NK-92 treated with Interleukin-12 subunit alpha and Interleukin-12 subunit beta, amount 100 ng/mL, for 24 hours (cell line): ENCODE measurements at regions not wholly inside any gene's neighbourhood (a gene's known extent, or its start where the extent isn't known, plus 50 kb on each side); places are given as distances from the start of the nearest gene placed in this dataset.
"Not testable (repeated sequence)": the region's sequence is repeated elsewhere in the genome, so short reads cannot be mapped to it uniquely, and the experiment has no call there.

Source experiments
- DNase-seq: peaks from one replicate; lab custom pipeline; 2025; lab: John Stamatoyannopoulos, UW

- no peak for DNase-seq
These were observed 184.0 kb downstream of the FCRL5 start for GRCh38 chr1:157368363-157368762.

GRCh38 chr1:157367870-157368269, 184.4 kb downstream of the FCRL5 start:
- no peak for DNase-seq

- DNase-seq, result no peak
These were observed 185.1 kb downstream of the FCRL5 start for GRCh38 chr1:157367091-157367739.

GRCh38 chr1:157364612-157365011, 187.7 kb downstream of the FCRL5 start:
- DNase-seq, result no peak

- DNase-seq, result no peak
These were observed 188.6 kb downstream of the FCRL5 start for GRCh38 chr1:157363660-157364140.

- no peak for DNase-seq
These were observed 192.3 kb downstream of the FCRL5 start for GRCh38 chr1:157360023-157360390.

- no peak for DNase-seq
These were observed 192.8 kb downstream of the FCRL5 start for GRCh38 chr1:157359314-157360022.

- no peak for DNase-seq
These were observed 195.2 kb downstream of the FCRL5 start for GRCh38 chr1:157357111-157357510.

- DNase-seq, result no peak
These were observed 195.7 kb downstream of the FCRL5 start for GRCh38 chr1:157356601-157357000.

GRCh38 chr1:157353546-157353945, 198.8 kb downstream of the FCRL5 start:
- DNase-seq, result no peak

- no peak for DNase-seq
These were observed 199.4 kb downstream of the FCRL5 start for GRCh38 chr1:157352817-157353408.

- DNase-seq, result no peak
These were observed 200.1 kb downstream of the FCRL5 start for GRCh38 chr1:157352216-157352615.

- not testable (repeated sequence) for DNase-seq
These were observed 200.5 kb downstream of the FCRL5 start for GRCh38 chr1:157351800-157352199.

- no peak for DNase-seq
These were observed 203.5 kb downstream of the FCRL5 start for GRCh38 chr1:157348538-157349480.

- no peak for DNase-seq
These were observed 204.8 kb downstream of the FCRL5 start for GRCh38 chr1:157347506-157347905.

GRCh38 chr1:157337785-157338184, 199.6 kb upstream of the ETV3 start:
- DNase-seq, result not testable (repeated sequence)

- no peak for DNase-seq
These were observed 196.9 kb upstream of the ETV3 start for GRCh38 chr1:157335056-157335455.

- DNase-seq, result no peak
These were observed 195.8 kb upstream of the ETV3 start for GRCh38 chr1:157334041-157334440.

- not testable (repeated sequence) for DNase-seq
These were observed 192.0 kb upstream of the ETV3 start for GRCh38 chr1:157330177-157330576.

GRCh38 chr1:157328120-157328519, 189.9 kb upstream of the ETV3 start:
- not testable (repeated sequence) for DNase-seq

- DNase-seq, result no peak
These were observed 188.1 kb upstream of the ETV3 start for GRCh38 chr1:157326173-157326859.
